ENCODE measurements at regions not wholly inside any gene's neighbourhood (a gene's known extent, or its start where the extent isn't known, plus 50 kb on each side); places are given as distances from the start of the nearest gene placed in this dataset.

GRCh38 chr13:84332346-84332745, 450.1 kb upstream of the SLITRK1 start:
- TF ChIP-seq EZH2 (IDR thresholded peaks at IDR 0.05; ENCODE audit: insufficient read depth, poor library complexity, severe bottlenecking) (no peak), EZH2phosphoT487 (IDR thresholded peaks at IDR 0.05; ENCODE audit: insufficient read depth, low read depth) (no peak)
